ENCODE measurements at regions not wholly inside any gene's neighbourhood (a gene's known extent, or its start where the extent isn't known, plus 50 kb on each side); places are given as distances from the start of the nearest gene placed in this dataset.

DNA sequence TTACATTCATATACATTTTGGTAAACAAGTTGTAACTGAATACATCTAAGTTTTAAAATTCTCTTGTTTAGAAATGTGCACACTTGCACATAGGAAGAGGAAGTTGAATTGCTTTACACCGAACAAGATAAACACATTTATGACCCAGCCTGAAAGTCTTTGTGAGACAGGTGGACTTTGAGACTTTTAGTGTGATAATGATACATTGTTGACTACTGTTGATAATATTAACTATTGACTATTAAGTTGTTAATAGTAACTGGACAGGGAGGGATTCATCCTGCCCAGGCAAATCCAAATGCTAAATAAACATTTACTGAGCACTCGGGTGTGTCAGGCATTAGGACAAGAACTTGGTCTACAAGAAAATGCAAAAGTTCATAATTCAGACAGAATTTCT lies 68.0 kb downstream of the AVPR1A start (continued):
- TF ChIP-seq, protein P1, sequence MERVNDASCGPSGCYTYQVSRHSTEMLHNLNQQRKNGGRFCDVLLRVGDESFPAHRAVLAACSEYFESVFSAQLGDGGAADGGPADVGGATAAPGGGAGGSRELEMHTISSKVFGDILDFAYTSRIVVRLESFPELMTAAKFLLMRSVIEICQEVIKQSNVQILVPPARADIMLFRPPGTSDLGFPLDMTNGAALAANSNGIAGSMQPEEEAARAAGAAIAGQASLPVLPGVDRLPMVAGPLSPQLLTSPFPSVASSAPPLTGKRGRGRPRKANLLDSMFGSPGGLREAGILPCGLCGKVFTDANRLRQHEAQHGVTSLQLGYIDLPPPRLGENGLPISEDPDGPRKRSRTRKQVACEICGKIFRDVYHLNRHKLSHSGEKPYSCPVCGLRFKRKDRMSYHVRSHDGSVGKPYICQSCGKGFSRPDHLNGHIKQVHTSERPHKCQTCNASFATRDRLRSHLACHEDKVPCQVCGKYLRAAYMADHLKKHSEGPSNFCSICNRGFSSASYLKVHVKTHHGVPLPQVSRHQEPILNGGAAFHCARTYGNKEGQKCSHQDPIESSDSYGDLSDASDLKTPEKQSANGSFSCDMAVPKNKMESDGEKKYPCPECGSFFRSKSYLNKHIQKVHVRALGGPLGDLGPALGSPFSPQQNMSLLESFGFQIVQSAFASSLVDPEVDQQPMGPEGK (CRISPR knock-in tag; IDR thresholded peaks at IDR 0.05; ENCODE audit: borderline replicate concordance) = no peak
- TF ChIP-seq POU6F1 (CRISPR knock-in tag; IDR thresholded peaks at IDR 0.05; ENCODE audit: borderline replicate concordance, low read depth) = no peak
- no peak for TF ChIP-seq GLIS3 (CRISPR knock-in tag; IDR thresholded peaks at IDR 0.05)

GRCh38 chr12:63079791-63080502 lies 71.1 kb downstream of the AVPR1A start:
- TF ChIP-seq ISL1 (CRISPR knock-in tag; IDR thresholded peaks at IDR 0.05) = no peak
- TF ChIP-seq CSRNP3 (CRISPR knock-in tag; IDR thresholded peaks at IDR 0.05) = no peak
- no peak for TF ChIP-seq OSR1 (CRISPR knock-in tag; IDR thresholded peaks at IDR 0.05)
- TF ChIP-seq PPARA (CRISPR knock-in tag; IDR thresholded peaks at IDR 0.05; ENCODE audit: borderline replicate concordance) = no peak

DNA sequence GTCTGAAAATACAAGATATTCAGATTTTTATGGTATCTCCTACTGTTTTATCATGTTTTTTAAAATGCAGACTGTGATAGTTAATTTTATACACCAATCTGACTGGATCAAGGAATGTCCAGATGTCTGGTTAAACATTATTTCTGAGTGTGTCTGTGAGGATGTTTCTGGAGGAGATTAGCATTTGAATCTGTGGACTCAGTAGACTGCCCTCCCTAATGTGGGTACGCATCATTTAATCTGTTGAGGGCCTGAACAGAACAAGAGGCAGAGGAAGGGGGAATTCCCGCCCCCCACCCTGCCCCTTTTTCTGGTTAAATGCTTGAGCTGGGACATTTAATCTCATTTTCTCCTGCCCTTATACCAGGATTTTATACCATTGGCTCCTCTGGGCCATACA lies 72.1 kb downstream of the AVPR1A start:
- TF ChIP-seq GLIS3 (CRISPR knock-in tag; IDR thresholded peaks at IDR 0.05) (no peak), ZC3H10 (CRISPR knock-in tag; IDR thresholded peaks at IDR 0.05) (no peak), SNAI2 (CRISPR knock-in tag; IDR thresholded peaks at IDR 0.05) (no peak), ISL1 (CRISPR knock-in tag; IDR thresholded peaks at IDR 0.05) (no peak), ESRRG (CRISPR knock-in tag; IDR thresholded peaks at IDR 0.05) (no peak), CSRNP3 (CRISPR knock-in tag; IDR thresholded peaks at IDR 0.05) (no peak), TSHZ2 (CRISPR knock-in tag; IDR thresholded peaks at IDR 0.05) (no peak), OSR1 (CRISPR knock-in tag; IDR thresholded peaks at IDR 0.05) (no peak), BACH2 (CRISPR knock-in tag; IDR thresholded peaks at IDR 0.05; ENCODE audit: borderline replicate concordance) (no peak), ZNF70 (CRISPR knock-in tag; IDR thresholded peaks at IDR 0.05) (no peak), TOX (CRISPR knock-in tag; IDR thresholded peaks at IDR 0.05; ENCODE audit: borderline replicate concordance) (no peak), POU6F1 (CRISPR knock-in tag; IDR thresholded peaks at IDR 0.05; ENCODE audit: borderline replicate concordance, low read depth) (no peak), ZFP3 (CRISPR knock-in tag; IDR thresholded peaks at IDR 0.05) (no peak), RARB (CRISPR knock-in tag; IDR thresholded peaks at IDR 0.05) (no peak), ZNF8 (CRISPR knock-in tag; IDR thresholded peaks at IDR 0.05) (no peak), TCF4 (CRISPR knock-in tag; IDR thresholded peaks at IDR 0.05; ENCODE audit: borderline replicate concordance) (no peak), PPARA (CRISPR knock-in tag; IDR thresholded peaks at IDR 0.05; ENCODE audit: borderline replicate concordance) (no peak)
- TF ChIP-seq, protein P1 (CRISPR knock-in tag; IDR thresholded peaks at IDR 0.05; ENCODE audit: borderline replicate concordance) = no peak
- TF ChIP-seq, protein P2, sequence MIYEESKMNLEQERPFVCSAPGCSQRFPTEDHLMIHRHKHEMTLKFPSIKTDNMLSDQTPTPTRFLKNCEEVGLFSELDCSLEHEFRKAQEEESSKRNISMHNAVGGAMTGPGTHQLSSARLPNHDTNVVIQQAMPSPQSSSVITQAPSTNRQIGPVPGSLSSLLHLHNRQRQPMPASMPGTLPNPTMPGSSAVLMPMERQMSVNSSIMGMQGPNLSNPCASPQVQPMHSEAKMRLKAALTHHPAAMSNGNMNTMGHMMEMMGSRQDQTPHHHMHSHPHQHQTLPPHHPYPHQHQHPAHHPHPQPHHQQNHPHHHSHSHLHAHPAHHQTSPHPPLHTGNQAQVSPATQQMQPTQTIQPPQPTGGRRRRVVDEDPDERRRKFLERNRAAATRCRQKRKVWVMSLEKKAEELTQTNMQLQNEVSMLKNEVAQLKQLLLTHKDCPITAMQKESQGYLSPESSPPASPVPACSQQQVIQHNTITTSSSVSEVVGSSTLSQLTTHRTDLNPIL (CRISPR knock-in tag; IDR thresholded peaks at IDR 0.05; ENCODE audit: low read depth) = no peak
- no peak for ATAC-seq

More at GRCh38 chr12:63079791-63080502, 71.1 kb downstream of the AVPR1A start:
- ATAC-seq = no peak

Data from SK-N-SH treated with all-trans-retinoic acid at 6 μM for 48 hours (cell line).